MM.1S (cell line): ENCODE measurements at regions not wholly inside any gene's neighbourhood (a gene's known extent, or its start where the extent isn't known, plus 50 kb on each side); places are given as distances from the start of the nearest gene placed in this dataset.

Experiments
- DNase-seq: peaks from one replicate; pipeline ENCODE4 v3.0.0-alpha.2; 2015
- H2AFZ ChIP-seq: fragments of 300-600 bp; sonication (generic); 2 replicates; pipeline ENCODE4 v1.6.0; 2016; ENCODE audit warnings: antibody characterized with exemption, low read length
- H3F3A ChIP-seq: fragments of 300-600 bp; sonication (generic); 2 replicates; pipeline ENCODE4 v1.6.1; 2016; ENCODE audit warnings: mild to moderate bottlenecking, antibody characterized with exemption, low read length, moderate library complexity, mixed read lengths; ENCODE audit not compliant: insufficient read depth
- H3K27ac ChIP-seq: fragments of 300-600 bp; sonication (generic); 2 replicates; pipeline ENCODE4 v1.5.1; 2016; ENCODE audit warnings: mild to moderate bottlenecking, low read length
- H3K27me3 ChIP-seq: fragments of 300-600 bp; sonication (generic); replicated peaks from 2 replicates; pipeline ENCODE4 v1.6.0; 2016; ENCODE audit warnings: low read length; ENCODE audit not compliant: insufficient read depth
- H3K36me3 ChIP-seq: fragments of 300-600 bp; sonication (generic); replicated peaks from 2 replicates; pipeline ENCODE4 v1.6.1; 2016; ENCODE audit warnings: mild to moderate bottlenecking, low read length, mixed read lengths; ENCODE audit not compliant: insufficient read depth
- H3K4me1 ChIP-seq: fragments of 300-600 bp; sonication (generic); 2 replicates; pipeline ENCODE4 v1.6.1; 2016; ENCODE audit warnings: low read length, mixed read lengths
- H3K4me2 ChIP-seq: fragments of 300-600 bp; sonication (generic); 2 replicates; pipeline ENCODE4 v1.6.0; 2016; ENCODE audit warnings: low read depth, low read length
- H3K4me3 ChIP-seq: fragments of 300-600 bp; sonication (generic); 2 replicates; pipeline ENCODE4 v1.5.1; 2016; ENCODE audit warnings: low read length, mixed read lengths
- H3K79me2 ChIP-seq: fragments of 300-600 bp; sonication (generic); 2 replicates; pipeline ENCODE4 v1.6.1; 2016; ENCODE audit warnings: mixed run types, low read length, mixed read lengths
- H3K9ac ChIP-seq: fragments of 300-600 bp; sonication (generic); 2 replicates; pipeline ENCODE4 v1.6.1; 2016; ENCODE audit warnings: low read length, mixed read lengths
- H3K9me2 ChIP-seq: fragments of 300-600 bp; sonication (generic); replicated peaks from 2 replicates; pipeline ENCODE4 v1.6.1; 2016; ENCODE audit warnings: mild to moderate bottlenecking, low read length, mixed read lengths; ENCODE audit not compliant: insufficient read depth
- H3K9me3 ChIP-seq: fragments of 300-600 bp; sonication (generic); replicated peaks from 2 replicates; pipeline ENCODE4 v1.6.1; 2016; ENCODE audit warnings: mild to moderate bottlenecking, low read length, mixed read lengths; ENCODE audit not compliant: insufficient read depth
- H4K20me1 ChIP-seq: fragments of 300-600 bp; sonication (generic); 2 replicates; pipeline ENCODE4 v1.6.1; 2016; ENCODE audit warnings: mild to moderate bottlenecking, low read length, moderate library complexity, mixed read lengths; ENCODE audit not compliant: insufficient read depth
- CTCF ChIP-seq: fragments of 300-600 bp; sonication (generic); IDR thresholded peaks from 2 replicates; pipeline ENCODE4 v1.5.1; 2016; ENCODE audit warnings: antibody characterized with exemption, low read length, mixed read lengths
- EZH2 ChIP-seq: fragments of 300-600 bp; sonication (generic); optimal IDR thresholded peaks from 2 replicates; pipeline ENCODE3; 2017; ENCODE audit warnings: low read depth, mild to moderate bottlenecking, antibody characterized with exemption, low read length, mixed read lengths
- EZH2phosphoT487 ChIP-seq: fragments of 300-600 bp; sonication (generic); IDR thresholded peaks from 2 replicates; pipeline ENCODE4 v1.6.1; 2018; ENCODE audit warnings: antibody characterized with exemption, low read length

GRCh38 chr15:27694506-27695087 is 404.5 kb downstream of the OCA2 start:
- no peaks in the 10 kb centered on the region for H3K79me2 ChIP-seq
- no peaks in the 10 kb centered on the region for H3F3A ChIP-seq
- H3K4me2 ChIP-seq, result no peak overlapping the region
- no peaks in the 10 kb centered on the region for H3K36me3 ChIP-seq
- no peak overlapping the region for H3K27ac ChIP-seq
- H3K9me3 ChIP-seq, result no peaks in the 10 kb centered on the region
- no peak overlapping the region for H3K9ac ChIP-seq
- no peak overlapping the region for H3K4me3 ChIP-seq
- no peak overlapping the region for H2AFZ ChIP-seq
- no peaks in the 10 kb centered on the region for H3K4me1 ChIP-seq
- H3K27me3 ChIP-seq, result no peaks in the 10 kb centered on the region
- DNase-seq, result no peak
- TF ChIP-seq EZH2phosphoT487, result no peak
- TF ChIP-seq EZH2, result no peak
- H3K9me2 ChIP-seq, result no peaks in the 10 kb centered on the region
- H4K20me1 ChIP-seq, result no peaks in the 10 kb centered on the region

- H3K9me2 ChIP-seq, result no peaks in the 10 kb centered on the region
- no peak overlapping the region for H3K9ac ChIP-seq
- no peak overlapping the region for H3K4me2 ChIP-seq
- no peaks in the 10 kb centered on the region for H4K20me1 ChIP-seq
- H3K4me3 ChIP-seq, result no peak overlapping the region
- H3K4me1 ChIP-seq, result no peaks in the 10 kb centered on the region
- DNase-seq, result no peak
- no peaks in the 10 kb centered on the region for H3K36me3 ChIP-seq
- H2AFZ ChIP-seq, result no peak overlapping the region
- no peak overlapping the region for H3K27ac ChIP-seq
- no peaks in the 10 kb centered on the region for H3K9me3 ChIP-seq
- no peaks in the 10 kb centered on the region for H3K79me2 ChIP-seq
- H3F3A ChIP-seq, result no peaks in the 10 kb centered on the region
- H3K27me3 ChIP-seq, result no peaks in the 10 kb centered on the region
- no peak for TF ChIP-seq CTCF
- no peak for TF ChIP-seq EZH2
- no peak for TF ChIP-seq EZH2phosphoT487
Observed at GRCh38 chr15:27693280-27693679, 405.8 kb downstream of the OCA2 start.

GRCh38 chr15:27692438-27692837 is 406.7 kb downstream of the OCA2 start:
- no peaks in the 10 kb centered on the region for H3K36me3 ChIP-seq
- no peak overlapping the region for H3K9ac ChIP-seq
- no peaks in the 10 kb centered on the region for H3K9me2 ChIP-seq
- no peak overlapping the region for H3K4me2 ChIP-seq
- no peak for DNase-seq
- no peaks in the 10 kb centered on the region for H3F3A ChIP-seq
- H2AFZ ChIP-seq, result no peak overlapping the region
- no peaks in the 10 kb centered on the region for H3K27me3 ChIP-seq
- no peaks in the 10 kb centered on the region for H3K79me2 ChIP-seq
- H3K4me1 ChIP-seq, result no peaks in the 10 kb centered on the region
- H4K20me1 ChIP-seq, result no peaks in the 10 kb centered on the region
- H3K27ac ChIP-seq, result no peak overlapping the region
- no peak for TF ChIP-seq EZH2phosphoT487
- no peak for TF ChIP-seq CTCF
- TF ChIP-seq EZH2, result no peak
- no peaks in the 10 kb centered on the region for H3K9me3 ChIP-seq
- no peak overlapping the region for H3K4me3 ChIP-seq

- no peak for TF ChIP-seq CTCF
- no peak for TF ChIP-seq EZH2phosphoT487
- TF ChIP-seq EZH2, result no peak
- H3K27ac ChIP-seq, result no peak overlapping the region
Observed at GRCh38 chr15:27690290-27690689, 408.8 kb downstream of the OCA2 start.

More at GRCh38 chr15:27690290-27690689, 408.8 kb downstream of the OCA2 start:
- Histone ChIP-seq H3K9ac (no peak overlapping the region), H3K79me2 (no peaks in the 10 kb centered on the region), H3K4me2 (no peak overlapping the region), H3K9me2 (no peaks in the 10 kb centered on the region), H4K20me1 (no peaks in the 10 kb centered on the region), H3K27me3 (no peaks in the 10 kb centered on the region), H3F3A (no peaks in the 10 kb centered on the region), H3K4me1 (no peaks in the 10 kb centered on the region), H2AFZ (no peak overlapping the region), H3K9me3 (no peaks in the 10 kb centered on the region), H3K36me3 (no peaks in the 10 kb centered on the region), H3K4me3 (no peak overlapping the region)
- no peak for DNase-seq
